ENCODE measurements at regions not wholly inside any gene's neighbourhood (a gene's known extent, or its start where the extent isn't known, plus 50 kb on each side); places are given as distances from the start of the nearest gene placed in this dataset.

- TF ChIP-seq CTCF (IDR thresholded peaks at IDR 0.05) (no peak), POLR2A (IDR thresholded peaks at IDR 0.05) (no peak), POLR2AphosphoS5 (IDR thresholded peaks at IDR 0.05) (no peak), EP300 (IDR thresholded peaks at IDR 0.05) (no peak)
Measured at GRCh38 chr1:216804111-216804510, 80.9 kb upstream of the ESRRG start.
